B cell (primary cell): ENCODE measurements at regions not wholly inside any gene's neighbourhood (a gene's known extent, or its start where the extent isn't known, plus 50 kb on each side); places are given as distances from the start of the nearest gene placed in this dataset.

Experiments used
- ATAC-seq: fragments of 200-7000 bp; cut with Tn5 transposase; one replicate; pipeline ENCODE4 v1.10.0; 2021; ENCODE audit warnings: low read depth, mild to moderate bottlenecking, moderate number of reproducible peaks, moderate library complexity
- CTCF ChIA-PET: fragments of 350-600 bp; sonication (Branson Sonifier 250); formaldehyde crosslinking; loops from one replicate; lab custom pipeline; 2021; ENCODE audit warnings: antibody characterized with exemption, inconsistent platforms; lab: Charles Lee
- POLR2A ChIA-PET: fragments of 350-600 bp; sonication (Branson Sonifier 250); formaldehyde crosslinking; loops from one replicate; lab custom pipeline; 2021; ENCODE audit warnings: antibody characterized with exemption; lab: Charles Lee
- DNase-seq: peaks from one replicate; pipeline ENCODE4 v3.0.0; 2013
- H2AFZ ChIP-seq: 2 replicates; pipeline ENCODE4 v1.6.1; 2012; ENCODE audit warnings: mild to moderate bottlenecking, low read depth, low read length; ENCODE audit not compliant: insufficient read depth, poor library complexity, severe bottlenecking
- H3K27ac ChIP-seq, 2 donors: 1 replicate in 1 of 2; 2 replicates in 1 of 2; pipeline ENCODE4 v1.5.1; 2012 to 2013; ENCODE audit warnings: low read length in 2 of 2, mild to moderate bottlenecking in 2 of 2, moderate library complexity in 1 of 2
- H3K27me3 ChIP-seq, 4 experiments: fragments of 200-600 bp in 1 of 4; sonication (generic) in 1 of 4; replicated peaks in 1 of 4; 1 replicate in 2 of 4; 2 replicates in 2 of 4; pipeline versions ENCODE4 v1.6.1 to v1.7.0; 2013 to 2016; ENCODE audit warnings: low read length in 3 of 4, mild to moderate bottlenecking in 2 of 4, mixed read lengths in 1 of 4, moderate library complexity in 1 of 4; ENCODE audit not compliant: insufficient read depth in 4 of 4, control insufficient read depth in 3 of 4; ENCODE audit errors: control extremely low read depth in 1 of 4
- H3K36me3 ChIP-seq, 2 experiments: replicated peaks in 1 of 2; 1 replicate in 1 of 2; 2 replicates in 1 of 2; pipeline versions ENCODE4 v1.6.1 to v1.7.1; 2013; ENCODE audit warnings: low read length in 1 of 2; ENCODE audit not compliant: insufficient read depth in 2 of 2, control insufficient read depth in 1 of 2; ENCODE audit errors: control extremely low read depth in 1 of 2, extremely low read depth in 1 of 2
- H3K4me1 ChIP-seq, 2 donors: fragments of 200-600 bp in 1 of 2; sonication (generic) in 1 of 2; 1 replicate in 1 of 2; 2 replicates in 1 of 2; pipeline versions ENCODE4 v1.5.1 to v1.6.1; 2013 to 2017; ENCODE audit warnings: low read length in 2 of 2; ENCODE audit not compliant: control insufficient read depth in 2 of 2, insufficient read depth in 2 of 2
- H3K4me2 ChIP-seq: replicated peaks from 2 replicates; pipeline ENCODE3; 2012; ENCODE audit warnings: mild to moderate bottlenecking, low read depth, low read length; ENCODE audit not compliant: poor library complexity, severe bottlenecking
- H3K4me3 ChIP-seq, 5 experiments: fragments of 200-600 bp in 1 of 5; sonication (generic) in 1 of 5; 1 replicate in 3 of 5; 2 replicates in 2 of 5; pipeline versions ENCODE4 v1.5.1 to v1.7.0; 2011 to 2016; ENCODE audit warnings: low read length in 4 of 5, mild to moderate bottlenecking in 4 of 5, low read depth in 2 of 5, control low read depth in 1 of 5, moderate library complexity in 1 of 5; ENCODE audit not compliant: insufficient read depth in 1 of 5; ENCODE audit errors: control extremely low read depth in 1 of 5, extremely low read depth in 1 of 5
- H3K79me2 ChIP-seq: fragments of 200-600 bp; sonication (generic); one replicate; pipeline ENCODE4 v1.6.0; 2016; ENCODE audit warnings: low read length; ENCODE audit not compliant: control insufficient read depth, insufficient read depth
- H3K9ac ChIP-seq: fragments of 200-600 bp; sonication (generic); 2 replicates; pipeline ENCODE4 v1.6.1; 2017; ENCODE audit warnings: mild to moderate bottlenecking, low read length, moderate library complexity
- H3K9me3 ChIP-seq, 3 donors: one replicate each; pipeline versions ENCODE4 v1.6.1 to v1.7.1; 2013; ENCODE audit warnings: low read length in 2 of 3; ENCODE audit not compliant: control insufficient read depth in 2 of 3, insufficient read depth in 1 of 3; ENCODE audit errors: control extremely low read depth in 1 of 3
- H4K20me1 ChIP-seq: 2 replicates; pipeline ENCODE4 v1.6.0; 2012; ENCODE audit warnings: mild to moderate bottlenecking, low read length; ENCODE audit not compliant: insufficient read depth, control insufficient read depth, poor library complexity, severe bottlenecking
- H3K27ac Mint-ChIP-seq: one replicate; pipeline ENCODE4 v1.8.0; 2021; ENCODE audit warnings: mixed read lengths
- H3K27me3 Mint-ChIP-seq: one replicate; pipeline ENCODE4 v1.8.0; 2021; ENCODE audit warnings: mixed read lengths
- H3K4me1 Mint-ChIP-seq: one replicate; pipeline ENCODE4 v1.8.0; 2021; ENCODE audit warnings: mixed read lengths
- H3K4me3 Mint-ChIP-seq: one replicate; pipeline ENCODE4 v1.8.0; 2021; ENCODE audit warnings: mixed read lengths
- H3K9me3 Mint-ChIP-seq: one replicate; pipeline ENCODE4 v1.8.0; 2022; ENCODE audit warnings: mixed read lengths; ENCODE audit not compliant: insufficient read depth
- EZH2 ChIP-seq: IDR thresholded peaks from 2 replicates; pipeline ENCODE4 v1.6.1; 2012; ENCODE audit warnings: borderline replicate concordance, low read depth, mild to moderate bottlenecking, moderate library complexity, low read length; ENCODE audit not compliant: insufficient read depth, poor library complexity, severe bottlenecking
- WGBS: methylation state at CpG from one replicate; pipeline ENCODE4 v1.1.5; 2013; ENCODE audit warnings: missing lambda C conversion rate; ENCODE audit not compliant: insufficient coverage; 5-methylcytosine and 5-hydroxymethylcytosine counted together
- intact Hi-C: fragments of 100-400 bp; cut with micrococcal nuclease; formaldehyde crosslinking; loops from one replicate; pipeline ENCODE4 v1.10.0; 2022
- TF ChIP-seq, protein P1 (sequence below): fragments of 200-600 bp; IDR thresholded peaks from one replicate; pipeline ENCODE4 v1.8.0; 2022; ENCODE audit warnings: antibody characterized with exemption, mild to moderate bottlenecking

DNA sequence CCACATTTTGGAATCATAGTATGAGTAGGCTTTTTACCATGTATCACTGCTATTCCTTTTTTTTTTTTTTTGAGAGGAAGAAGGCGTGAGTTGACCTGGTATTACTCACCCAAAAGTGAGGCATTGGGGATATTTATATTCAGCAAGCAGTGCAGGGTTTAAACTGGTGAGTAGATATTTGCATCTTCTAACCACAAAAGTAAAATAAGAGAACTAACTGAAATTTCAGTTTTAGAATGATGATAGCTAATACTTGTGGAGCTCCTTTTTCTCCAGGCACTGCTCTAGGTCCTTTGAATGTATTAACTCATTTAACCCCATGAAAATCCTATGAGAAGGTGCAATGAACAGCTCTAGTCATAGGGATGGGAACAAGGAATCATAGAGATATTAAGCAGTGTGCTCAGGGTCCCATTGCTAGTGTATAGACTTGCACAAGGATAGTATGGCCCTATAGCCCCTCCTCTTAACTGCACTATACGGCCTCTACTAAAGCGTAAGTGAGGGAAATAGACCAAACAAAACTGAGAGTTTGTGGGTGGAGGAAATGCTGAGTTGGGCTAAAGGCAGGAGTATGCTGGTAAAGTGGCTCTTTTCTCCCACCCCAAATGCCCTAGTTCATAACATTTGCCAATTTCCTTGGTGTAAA lies 104.3 kb upstream of the MAX start:
- H2AFZ ChIP-seq: no peak overlapping the region
- peak overlapping the region; percentile 90 for H3K27ac Mint-ChIP-seq
- DNase-seq (peak; percentile 82), ATAC-seq (peak; percentile 59)
- ChIA-PET CTCF (interaction anchor here (0.6 to 4.0 kb wide), 13 partner anchors 9 to 618 kb away, joined by 3 to 36 read pairs (median 7); partner anchors contain the start of gene FUT8), POLR2A (interaction anchor here (0.7 to 3.0 kb wide), 12 partner anchors 11 to 205 kb away, joined by 3 to 24 read pairs (median 6); partner anchors contain the start of gene FUT8)
- H3K79me2 ChIP-seq: no peaks in the 10 kb centered on the region
- intact Hi-C loops: loop anchor here (1.0 to 5.0 kb wide), 7 partner anchors 22 to 1459 kb away; partner anchors contain the start of genes FNTB, MAX, ZBTB1 and ZBTB25
- TF ChIP-seq, protein P1, sequence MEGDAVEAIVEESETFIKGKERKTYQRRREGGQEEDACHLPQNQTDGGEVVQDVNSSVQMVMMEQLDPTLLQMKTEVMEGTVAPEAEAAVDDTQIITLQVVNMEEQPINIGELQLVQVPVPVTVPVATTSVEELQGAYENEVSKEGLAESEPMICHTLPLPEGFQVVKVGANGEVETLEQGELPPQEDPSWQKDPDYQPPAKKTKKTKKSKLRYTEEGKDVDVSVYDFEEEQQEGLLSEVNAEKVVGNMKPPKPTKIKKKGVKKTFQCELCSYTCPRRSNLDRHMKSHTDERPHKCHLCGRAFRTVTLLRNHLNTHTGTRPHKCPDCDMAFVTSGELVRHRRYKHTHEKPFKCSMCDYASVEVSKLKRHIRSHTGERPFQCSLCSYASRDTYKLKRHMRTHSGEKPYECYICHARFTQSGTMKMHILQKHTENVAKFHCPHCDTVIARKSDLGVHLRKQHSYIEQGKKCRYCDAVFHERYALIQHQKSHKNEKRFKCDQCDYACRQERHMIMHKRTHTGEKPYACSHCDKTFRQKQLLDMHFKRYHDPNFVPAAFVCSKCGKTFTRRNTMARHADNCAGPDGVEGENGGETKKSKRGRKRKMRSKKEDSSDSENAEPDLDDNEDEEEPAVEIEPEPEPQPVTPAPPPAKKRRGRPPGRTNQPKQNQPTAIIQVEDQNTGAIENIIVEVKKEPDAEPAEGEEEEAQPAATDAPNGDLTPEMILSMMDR: no peak
- no peak for TF ChIP-seq EZH2
- no CpG with 5 or more reads among the region's 3 CpGs for WGBS
- H3K4me3 Mint-ChIP-seq: peak overlapping the region; percentile 79
- H3K36me3 ChIP-seq: no peaks in the 10 kb centered on the region
- no peaks in the 10 kb centered on the region for H4K20me1 ChIP-seq
- H3K9ac ChIP-seq: peak overlapping the region; percentile 33
- H3K9me3 Mint-ChIP-seq: no peaks in the 10 kb centered on the region
- H3K27me3 Mint-ChIP-seq: no peaks in the 10 kb centered on the region
- H3K27me3 ChIP-seq: no peaks in the 10 kb centered on the region
- H3K4me1 ChIP-seq: peaks cover 86 to 88% of the 10 kb centered on the region in 2 donors
- H3K4me1 Mint-ChIP-seq: peaks cover 82% of the 10 kb centered on the region
- peak overlapping the region in 4 of 5 experiments; percentile 1 to 41 (median 24) for H3K4me3 ChIP-seq
- peak overlapping the region; percentile 66 for H3K4me2 ChIP-seq
- H3K27ac ChIP-seq: peak overlapping the region; percentile 91
- peaks cover 0 to 8% (median 0%) of the 10 kb centered on the region in 3 donors for H3K9me3 ChIP-seq

DNA sequence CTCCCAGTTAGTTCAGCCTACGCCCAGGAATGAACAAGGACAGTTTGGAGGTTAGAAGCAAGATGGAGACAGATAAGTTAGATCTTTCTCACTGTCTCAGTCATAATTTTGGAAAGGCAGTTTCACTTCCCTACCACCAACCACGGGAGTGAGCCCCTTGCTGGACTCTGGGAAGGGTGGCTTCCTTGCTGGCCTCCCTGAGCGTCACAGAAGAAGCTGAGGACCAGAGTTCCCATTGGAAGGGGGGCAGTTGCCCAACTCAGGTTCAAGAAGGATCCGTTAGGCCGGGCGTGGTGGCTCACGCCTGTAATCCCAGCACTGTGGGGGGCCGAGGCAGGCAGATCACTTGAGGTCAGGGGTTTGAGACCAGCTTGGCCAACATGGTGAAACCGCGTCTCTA lies 106.2 kb upstream of the MAX start:
- DNase-seq (peak; percentile 58), ATAC-seq (no peak)
- Mint-ChIP-seq H3K4me1 (peaks cover 77% of the 10 kb centered on the region), H3K27me3 (no peaks in the 10 kb centered on the region), H3K9me3 (no peaks in the 10 kb centered on the region), H3K4me3 (peak overlapping the region; percentile 88), H3K27ac (peak overlapping the region; percentile 90)
- WGBS: 69% methylated on average over 9 of the region's 10 CpGs
- Histone ChIP-seq H4K20me1 (no peaks in the 10 kb centered on the region), H3K4me3 (peak overlapping the region in 1 of 5 experiments; percentile 47), H3K79me2 (no peaks in the 10 kb centered on the region), H3K36me3 (no peaks in the 10 kb centered on the region), H2AFZ (no peak overlapping the region), H3K4me2 (peak overlapping the region; percentile 66), H3K27ac (peak overlapping the region; percentile 91), H3K9me3 (no peaks in the 10 kb centered on the region), H3K9ac (peak overlapping the region; percentile 41), H3K27me3 (no peaks in the 10 kb centered on the region), H3K4me1 (peaks cover 76 to 79% of the 10 kb centered on the region in 2 donors)
- TF ChIP-seq, protein P1: no peak
- no peak for TF ChIP-seq EZH2
- POLR2A ChIA-PET: interaction anchor here (0.5 to 3.0 kb wide), 5 partner anchors 13 to 430 kb away, joined by 3 to 24 read pairs (median 12); partner anchors contain the start of gene FUT8
- CTCF ChIA-PET: interaction anchor here (0.7 to 4.0 kb wide), 12 partner anchors 13 to 616 kb away, joined by 3 to 33 read pairs (median 4); partner anchors contain the start of gene FUT8
- intact Hi-C loops: loop anchor here (5.0 kb wide), 4 partner anchors 144 to 1461 kb away; partner anchors contain the start of genes FNTB, ZBTB1 and ZBTB25
